GM23338 (cell line): ENCODE measurements at regions not wholly inside any gene's neighbourhood (a gene's known extent, or its start where the extent isn't known, plus 50 kb on each side); places are given as distances from the start of the nearest gene placed in this dataset.

Experiments used
- ATAC-seq: fragments of 200-7000 bp; cut with Tn5 transposase; 3 replicates; pipeline ENCODE4 v1.9.1; 2020
- DNase-seq: peaks from one replicate; pipeline ENCODE4 v3.0.0-alpha.2; 2015; ENCODE audit warnings: low spot score
- H2AFZ ChIP-seq: fragments of 200-600 bp; sonication (generic); 2 replicates; pipeline ENCODE4 v1.8.0; 2016; ENCODE audit warnings: antibody characterized with exemption, mild to moderate bottlenecking, moderate library complexity
- H3F3A ChIP-seq: fragments of 200-600 bp; sonication (generic); replicated peaks from 2 replicates; pipeline ENCODE4 v1.8.0; 2017; ENCODE audit warnings: antibody characterized with exemption, mixed run types, low read depth
- H3K27ac ChIP-seq: fragments of 200-600 bp; sonication (generic); 2 replicates; pipeline ENCODE4 v1.6.1; 2016; ENCODE audit warnings: low read depth
- H3K27me3 ChIP-seq: fragments of 200-600 bp; sonication (generic); 2 replicates; pipeline ENCODE4 v1.8.0; 2016; ENCODE audit warnings: mild to moderate bottlenecking, mixed run types, moderate library complexity; ENCODE audit not compliant: insufficient read depth
- H3K36me3 ChIP-seq: fragments of 200-600 bp; sonication (generic); 2 replicates; pipeline ENCODE4 v1.8.0; 2016; ENCODE audit warnings: mild to moderate bottlenecking; ENCODE audit not compliant: insufficient read depth
- H3K4me1 ChIP-seq: fragments of 200-600 bp; sonication (generic); 2 replicates; pipeline ENCODE4 v1.8.0; 2016; ENCODE audit warnings: mild to moderate bottlenecking, moderate library complexity; ENCODE audit not compliant: insufficient read depth
- H3K4me2 ChIP-seq: fragments of 200-600 bp; sonication (generic); 2 replicates; pipeline ENCODE4 v1.7.1; 2017; ENCODE audit warnings: mixed run types
- H3K4me3 ChIP-seq: fragments of 200-600 bp; sonication (generic); 2 replicates; pipeline ENCODE4 v1.6.1; 2016; ENCODE audit warnings: mixed run types
- H3K79me2 ChIP-seq: fragments of 200-600 bp; sonication (generic); replicated peaks from 2 replicates; pipeline ENCODE4 v1.8.0; 2017; ENCODE audit warnings: mild to moderate bottlenecking; ENCODE audit not compliant: insufficient read depth
- H3K9me2 ChIP-seq: fragments of 200-600 bp; sonication (generic); 2 replicates; pipeline ENCODE4 v1.8.0; 2017; ENCODE audit not compliant: insufficient read depth
- H4K20me1 ChIP-seq: fragments of 200-600 bp; sonication (generic); replicated peaks from 2 replicates; pipeline ENCODE4 v1.8.0; 2017; ENCODE audit warnings: mild to moderate bottlenecking; ENCODE audit not compliant: insufficient read depth
- H3K27ac Mint-ChIP-seq: 2 replicates; pipeline ENCODE4 v1.8.0; 2020; ENCODE audit warnings: inconsistent platforms, mild to moderate bottlenecking, moderate library complexity, mixed read lengths
- H3K27me3 Mint-ChIP-seq: 3 replicates; pipeline ENCODE4 v1.8.0; 2022; ENCODE audit warnings: low read depth, mild to moderate bottlenecking, moderate library complexity, mixed read lengths, inconsistent platforms; ENCODE audit not compliant: insufficient read depth, poor library complexity
- H3K36me3 Mint-ChIP-seq: 3 replicates; pipeline ENCODE4 v1.8.0; 2021; ENCODE audit warnings: low read depth, mild to moderate bottlenecking, inconsistent platforms, moderate library complexity, mixed read lengths
- H3K4me1 Mint-ChIP-seq: 3 replicates; pipeline ENCODE4 v1.8.0; 2020; ENCODE audit warnings: mild to moderate bottlenecking, inconsistent platforms, mixed read lengths
- H3K4me3 Mint-ChIP-seq: 3 replicates; pipeline ENCODE4 v1.8.0; 2021; ENCODE audit warnings: moderate library complexity, mild to moderate bottlenecking, inconsistent platforms, mixed read lengths
- H3K9me3 Mint-ChIP-seq: 3 replicates; pipeline ENCODE4 v1.8.0; 2020; ENCODE audit warnings: moderate library complexity, mild to moderate bottlenecking, inconsistent platforms, mixed read lengths
- CREB1 ChIP-seq: fragments of 250-450 bp; sonication (Bioruptor Pico); IDR thresholded peaks from 2 replicates; pipeline ENCODE4 v1.5.0; 2020; ENCODE audit warnings: low read depth, mild to moderate bottlenecking, moderate library complexity
- JUNB ChIP-seq: IDR thresholded peaks from one replicate; pipeline ENCODE4 v1.6.1; 2016; ENCODE audit warnings: antibody characterized with exemption; ENCODE audit not compliant: unreplicated experiment
- STAT1 ChIP-seq: IDR thresholded peaks from one replicate; pipeline ENCODE4 v1.6.1; 2016; ENCODE audit warnings: antibody characterized with exemption; ENCODE audit not compliant: unreplicated experiment
- ZNF114 ChIP-seq: fragments of 250-450 bp; sonication (Bioruptor Pico); IDR thresholded peaks from 2 replicates; pipeline ENCODE4 v1.5.0; 2020; ENCODE audit warnings: mild to moderate bottlenecking, moderate library complexity
- ZNF331 ChIP-seq: fragments of 250-450 bp; sonication (Bioruptor Pico); IDR thresholded peaks from 2 replicates; pipeline ENCODE4 v1.5.0; 2020; ENCODE audit warnings: low read depth, mild to moderate bottlenecking, moderate library complexity
- TF ChIP-seq, protein P1 (sequence below): fragments of 250-450 bp; sonication (Bioruptor Pico); IDR thresholded peaks from 2 replicates; pipeline ENCODE4 v1.5.0; 2020; ENCODE audit warnings: mild to moderate bottlenecking, moderate library complexity
- TF ChIP-seq, protein P2 (sequence below): IDR thresholded peaks from 2 replicates; pipeline ENCODE4 v1.6.1; 2016; ENCODE audit warnings: antibody characterized with exemption
- TF ChIP-seq, protein P3 (sequence below), 2 experiments: fragments of 200-600 bp in 1 of 2; sonication (generic) in 1 of 2; conservative IDR thresholded peaks; 2 replicates each; pipeline versions ENCODE4 v1.5.1 to v1.6.1; 2016 to 2017; ENCODE audit warnings: antibody characterized with exemption in 2 of 2, low read depth in 2 of 2, mild to moderate bottlenecking in 2 of 2, moderate library complexity in 1 of 2

DNA sequence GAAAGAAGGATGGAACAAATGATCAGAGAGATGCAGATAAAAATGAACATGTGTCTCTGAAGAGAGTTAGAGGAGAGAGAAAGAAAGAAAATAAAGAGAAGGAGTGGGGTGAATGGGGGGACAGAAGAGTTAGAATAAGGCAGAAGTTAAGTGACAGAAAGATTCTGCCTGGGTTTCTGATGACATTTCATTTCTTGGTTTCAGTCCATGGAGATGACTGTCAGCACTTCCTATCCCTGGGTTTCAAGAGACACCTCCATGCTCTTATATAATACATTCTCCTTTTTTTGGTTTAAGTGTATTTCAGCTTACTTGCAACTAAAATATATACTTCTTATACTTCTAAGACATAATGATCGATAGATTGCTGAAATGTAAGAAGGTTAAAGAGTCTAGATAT lies 213.0 kb upstream of the IL12B start (continued):
- no peak for TF ChIP-seq ZNF114 (CRISPR knock-in tag)

DNA sequence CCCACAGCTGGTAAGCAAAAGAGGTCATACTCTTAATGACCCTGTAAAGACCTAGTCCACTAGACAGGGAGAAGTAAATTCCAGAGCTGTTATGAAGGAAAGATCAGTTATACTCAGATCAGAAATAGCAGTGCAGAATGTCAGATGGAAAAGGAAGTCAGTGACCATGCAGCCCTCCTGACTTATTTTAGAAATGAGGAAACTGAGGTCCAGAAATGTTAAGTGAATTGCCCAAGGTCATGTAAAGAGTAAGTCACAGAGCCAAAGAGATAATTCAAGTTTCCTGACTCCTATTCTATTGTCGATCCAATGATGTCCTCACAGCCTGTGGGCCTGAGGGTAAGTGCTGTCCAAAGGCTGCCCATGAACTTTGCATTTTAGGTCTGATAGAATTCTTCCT lies 214.9 kb upstream of the IL12B start:
- ATAC-seq (no peak), DNase-seq (no peak)
- Histone ChIP-seq H3K79me2 (no peaks in the 10 kb centered on the region), H3K9me2 (no peaks in the 10 kb centered on the region), H4K20me1 (no peaks in the 10 kb centered on the region), H3K27ac (no peak overlapping the region), H2AFZ (no peak overlapping the region), H3F3A (no peaks in the 10 kb centered on the region), H3K36me3 (no peaks in the 10 kb centered on the region), H3K27me3 (no peaks in the 10 kb centered on the region), H3K4me2 (no peak overlapping the region), H3K4me3 (no peak overlapping the region), H3K4me1 (no peaks in the 10 kb centered on the region)
- Mint-ChIP-seq H3K4me1 (no peaks in the 10 kb centered on the region; the same call in 2 of the 3 replicates), H3K27me3 (peaks cover 3% of the 10 kb centered on the region), H3K9me3 (no peaks in the 10 kb centered on the region), H3K27ac (no peak overlapping the region), H3K36me3 (no peaks in the 10 kb centered on the region), H3K4me3 (no peak overlapping the region)
- TF ChIP-seq JUNB: no peak

DNA sequence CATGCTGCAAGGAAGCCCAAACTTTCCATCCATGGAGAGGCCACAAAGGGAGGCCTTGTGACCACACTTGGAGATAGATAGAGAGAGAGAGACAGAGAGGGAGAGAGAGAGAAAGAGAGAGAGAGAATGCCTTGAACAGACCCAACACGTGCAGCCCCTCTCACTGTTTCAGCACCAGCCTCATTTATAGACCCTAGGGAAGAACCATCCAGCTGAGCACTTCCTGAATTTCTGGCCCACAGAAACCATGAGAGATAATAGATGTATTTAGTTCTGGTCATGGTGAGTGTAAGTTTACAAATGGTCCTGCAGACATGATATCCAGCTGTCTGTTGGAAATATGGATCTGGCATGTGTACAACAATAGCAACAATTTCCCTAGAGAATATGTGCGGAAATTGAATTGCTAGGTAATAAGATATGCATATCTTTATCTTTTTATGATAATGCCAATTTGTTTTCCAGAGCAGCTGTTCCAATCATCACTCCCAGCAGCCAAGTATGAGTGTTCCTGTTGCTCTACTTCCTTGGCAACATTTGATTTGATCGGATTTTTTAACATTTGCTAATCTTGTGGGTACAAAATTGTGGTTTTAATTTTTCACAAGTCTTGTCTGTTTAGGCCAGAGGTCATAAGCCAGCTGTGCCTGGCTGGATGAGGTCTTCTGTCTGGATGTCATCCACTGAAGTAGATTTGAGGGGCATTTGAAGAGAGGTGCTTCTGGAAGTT lies 217.3 kb upstream of the IL12B start:
- ATAC-seq: no peak
- Mint-ChIP-seq H3K27me3 (peaks cover 1% of the 10 kb centered on the region), H3K4me3 (no peak overlapping the region), H3K27ac (no peak overlapping the region), H3K9me3 (no peaks in the 10 kb centered on the region), H3K4me1 (no peaks in the 10 kb centered on the region), H3K36me3 (no peaks in the 10 kb centered on the region)
- Histone ChIP-seq H3F3A (no peaks in the 10 kb centered on the region), H3K9me2 (peaks cover 3% of the 10 kb centered on the region; the same call in 1 of the 2 replicates), H3K4me1 (no peaks in the 10 kb centered on the region), H3K27ac (no peak overlapping the region), H3K4me2 (no peak overlapping the region), H3K79me2 (no peaks in the 10 kb centered on the region), H3K27me3 (no peaks in the 10 kb centered on the region), H3K36me3 (no peaks in the 10 kb centered on the region), H3K4me3 (no peak overlapping the region), H4K20me1 (no peaks in the 10 kb centered on the region), H2AFZ (no peak overlapping the region)
- TF ChIP-seq ZNF114 (CRISPR knock-in tag): no peak
- TF ChIP-seq, protein P1, sequence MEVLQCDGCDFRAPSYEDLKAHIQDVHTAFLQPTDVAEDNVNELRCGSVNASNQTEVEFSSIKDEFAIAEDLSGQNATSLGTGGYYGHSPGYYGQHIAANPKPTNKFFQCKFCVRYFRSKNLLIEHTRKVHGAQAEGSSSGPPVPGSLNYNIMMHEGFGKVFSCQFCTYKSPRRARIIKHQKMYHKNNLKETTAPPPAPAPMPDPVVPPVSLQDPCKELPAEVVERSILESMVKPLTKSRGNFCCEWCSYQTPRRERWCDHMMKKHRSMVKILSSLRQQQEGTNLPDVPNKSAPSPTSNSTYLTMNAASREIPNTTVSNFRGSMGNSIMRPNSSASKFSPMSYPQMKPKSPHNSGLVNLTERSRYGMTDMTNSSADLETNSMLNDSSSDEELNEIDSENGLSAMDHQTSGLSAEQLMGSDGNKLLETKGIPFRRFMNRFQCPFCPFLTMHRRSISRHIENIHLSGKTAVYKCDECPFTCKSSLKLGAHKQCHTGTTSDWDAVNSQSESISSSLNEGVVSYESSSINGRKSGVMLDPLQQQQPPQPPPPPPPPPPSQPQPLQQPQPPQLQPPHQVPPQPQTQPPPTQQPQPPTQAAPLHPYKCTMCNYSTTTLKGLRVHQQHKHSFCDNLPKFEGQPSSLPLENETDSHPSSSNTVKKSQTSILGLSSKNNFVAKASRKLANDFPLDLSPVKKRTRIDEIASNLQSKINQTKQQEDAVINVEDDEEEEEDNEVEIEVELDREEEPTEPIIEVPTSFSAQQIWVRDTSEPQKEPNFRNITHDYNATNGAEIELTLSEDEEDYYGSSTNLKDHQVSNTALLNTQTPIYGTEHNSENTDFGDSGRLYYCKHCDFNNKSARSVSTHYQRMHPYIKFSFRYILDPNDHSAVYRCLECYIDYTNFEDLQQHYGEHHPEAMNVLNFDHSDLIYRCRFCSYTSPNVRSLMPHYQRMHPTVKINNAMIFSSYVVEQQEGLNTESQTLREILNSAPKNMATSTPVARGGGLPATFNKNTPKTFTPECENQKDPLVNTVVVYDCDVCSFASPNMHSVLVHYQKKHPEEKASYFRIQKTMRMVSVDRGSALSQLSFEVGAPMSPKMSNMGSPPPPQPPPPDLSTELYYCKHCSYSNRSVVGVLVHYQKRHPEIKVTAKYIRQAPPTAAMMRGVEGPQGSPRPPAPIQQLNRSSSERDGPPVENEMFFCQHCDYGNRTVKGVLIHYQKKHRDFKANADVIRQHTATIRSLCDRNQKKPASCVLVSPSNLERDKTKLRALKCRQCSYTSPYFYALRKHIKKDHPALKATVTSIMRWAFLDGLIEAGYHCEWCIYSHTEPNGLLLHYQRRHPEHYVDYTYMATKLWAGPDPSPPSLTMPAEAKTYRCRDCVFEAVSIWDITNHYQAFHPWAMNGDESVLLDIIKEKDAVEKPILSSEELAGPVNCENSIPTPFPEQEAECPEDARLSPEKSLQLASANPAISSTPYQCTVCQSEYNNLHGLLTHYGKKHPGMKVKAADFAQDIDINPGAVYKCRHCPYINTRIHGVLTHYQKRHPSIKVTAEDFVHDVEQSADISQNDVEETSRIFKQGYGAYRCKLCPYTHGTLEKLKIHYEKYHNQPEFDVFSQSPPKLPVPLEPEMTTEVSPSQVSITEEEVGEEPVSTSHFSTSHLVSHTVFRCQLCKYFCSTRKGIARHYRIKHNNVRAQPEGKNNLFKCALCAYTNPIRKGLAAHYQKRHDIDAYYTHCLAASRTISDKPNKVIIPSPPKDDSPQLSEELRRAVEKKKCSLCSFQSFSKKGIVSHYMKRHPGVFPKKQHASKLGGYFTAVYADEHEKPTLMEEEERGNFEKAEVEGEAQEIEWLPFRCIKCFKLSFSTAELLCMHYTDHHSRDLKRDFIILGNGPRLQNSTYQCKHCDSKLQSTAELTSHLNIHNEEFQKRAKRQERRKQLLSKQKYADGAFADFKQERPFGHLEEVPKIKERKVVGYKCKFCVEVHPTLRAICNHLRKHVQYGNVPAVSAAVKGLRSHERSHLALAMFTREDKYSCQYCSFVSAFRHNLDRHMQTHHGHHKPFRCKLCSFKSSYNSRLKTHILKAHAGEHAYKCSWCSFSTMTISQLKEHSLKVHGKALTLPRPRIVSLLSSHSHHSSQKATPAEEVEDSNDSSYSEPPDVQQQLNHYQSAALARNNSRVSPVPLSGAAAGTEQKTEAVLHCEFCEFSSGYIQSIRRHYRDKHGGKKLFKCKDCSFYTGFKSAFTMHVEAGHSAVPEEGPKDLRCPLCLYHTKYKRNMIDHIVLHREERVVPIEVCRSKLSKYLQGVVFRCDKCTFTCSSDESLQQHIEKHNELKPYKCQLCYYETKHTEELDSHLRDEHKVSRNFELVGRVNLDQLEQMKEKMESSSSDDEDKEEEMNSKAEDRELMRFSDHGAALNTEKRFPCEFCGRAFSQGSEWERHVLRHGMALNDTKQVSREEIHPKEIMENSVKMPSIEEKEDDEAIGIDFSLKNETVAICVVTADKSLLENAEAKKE (CRISPR knock-in tag): no peak
- peak; percentile 70 for TF ChIP-seq ZNF331 (CRISPR knock-in tag)
- TF ChIP-seq, protein P2, sequence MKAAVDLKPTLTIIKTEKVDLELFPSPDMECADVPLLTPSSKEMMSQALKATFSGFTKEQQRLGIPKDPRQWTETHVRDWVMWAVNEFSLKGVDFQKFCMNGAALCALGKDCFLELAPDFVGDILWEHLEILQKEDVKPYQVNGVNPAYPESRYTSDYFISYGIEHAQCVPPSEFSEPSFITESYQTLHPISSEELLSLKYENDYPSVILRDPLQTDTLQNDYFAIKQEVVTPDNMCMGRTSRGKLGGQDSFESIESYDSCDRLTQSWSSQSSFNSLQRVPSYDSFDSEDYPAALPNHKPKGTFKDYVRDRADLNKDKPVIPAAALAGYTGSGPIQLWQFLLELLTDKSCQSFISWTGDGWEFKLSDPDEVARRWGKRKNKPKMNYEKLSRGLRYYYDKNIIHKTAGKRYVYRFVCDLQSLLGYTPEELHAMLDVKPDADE: no peak
- no peak for TF ChIP-seq STAT1
- TF ChIP-seq CREB1: no peak
- TF ChIP-seq, protein P3, sequence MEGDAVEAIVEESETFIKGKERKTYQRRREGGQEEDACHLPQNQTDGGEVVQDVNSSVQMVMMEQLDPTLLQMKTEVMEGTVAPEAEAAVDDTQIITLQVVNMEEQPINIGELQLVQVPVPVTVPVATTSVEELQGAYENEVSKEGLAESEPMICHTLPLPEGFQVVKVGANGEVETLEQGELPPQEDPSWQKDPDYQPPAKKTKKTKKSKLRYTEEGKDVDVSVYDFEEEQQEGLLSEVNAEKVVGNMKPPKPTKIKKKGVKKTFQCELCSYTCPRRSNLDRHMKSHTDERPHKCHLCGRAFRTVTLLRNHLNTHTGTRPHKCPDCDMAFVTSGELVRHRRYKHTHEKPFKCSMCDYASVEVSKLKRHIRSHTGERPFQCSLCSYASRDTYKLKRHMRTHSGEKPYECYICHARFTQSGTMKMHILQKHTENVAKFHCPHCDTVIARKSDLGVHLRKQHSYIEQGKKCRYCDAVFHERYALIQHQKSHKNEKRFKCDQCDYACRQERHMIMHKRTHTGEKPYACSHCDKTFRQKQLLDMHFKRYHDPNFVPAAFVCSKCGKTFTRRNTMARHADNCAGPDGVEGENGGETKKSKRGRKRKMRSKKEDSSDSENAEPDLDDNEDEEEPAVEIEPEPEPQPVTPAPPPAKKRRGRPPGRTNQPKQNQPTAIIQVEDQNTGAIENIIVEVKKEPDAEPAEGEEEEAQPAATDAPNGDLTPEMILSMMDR (conservative IDR thresholded peaks at IDR 0.05; ENCODE audit: low read depth in 2 of 2): no peak
- DNase-seq: no peak
